Vagina (tissue), 2 donors: ENCODE measurements at regions not wholly inside any gene's neighbourhood (a gene's known extent, or its start where the extent isn't known, plus 50 kb on each side); places are given as distances from the start of the nearest gene placed in this dataset.

ENCODE experiments used
- DNase-seq, 2 donors: peaks; one replicate each; pipeline ENCODE4 v3.0.0-alpha.2; 2017; ENCODE audit errors: extremely low spot score in 2 of 2
- H3K27ac ChIP-seq: fragments of 200-600 bp; sonication (generic); one replicate; pipeline ENCODE4 v1.5.1; 2019
- H3K27me3 ChIP-seq: fragments of 200-600 bp; sonication (generic); one replicate; pipeline ENCODE4 v1.5.1; 2019
- H3K36me3 ChIP-seq, 2 donors: fragments of 200-600 bp; sonication (generic); one replicate each; pipeline ENCODE4 v1.5.1; 2017 to 2019
- H3K4me1 ChIP-seq: fragments of 200-600 bp; sonication (generic); one replicate; pipeline ENCODE4 v1.5.1; 2019
- H3K4me3 ChIP-seq, 2 donors: fragments of 200-600 bp; sonication (generic); 1 replicate in 1 of 2; 2 replicates in 1 of 2; pipeline ENCODE4 v1.5.1; 2016 to 2019
- H3K9me3 ChIP-seq: fragments of 200-600 bp; sonication (generic); one replicate; pipeline ENCODE4 v1.5.1; 2019
- CTCF ChIP-seq, 3 experiments: fragments of 450-650 bp in 2 of 3; fragments of 200-600 bp in 1 of 3; sonication (generic) in 1 of 3; IDR thresholded peaks; one replicate each; pipeline ENCODE4 v1.5.1; 2017 to 2019; ENCODE audit warnings: antibody characterized with exemption in 3 of 3, mild to moderate bottlenecking in 2 of 3, moderate library complexity in 2 of 3
- POLR2A ChIP-seq, 2 donors: fragments of 450-650 bp; IDR thresholded peaks; one replicate each; pipeline ENCODE4 v1.6.1; 2017; ENCODE audit warnings: antibody characterized with exemption in 2 of 2, mild to moderate bottlenecking in 2 of 2, moderate library complexity in 2 of 2
- POLR2AphosphoS5 ChIP-seq, 2 donors: sonication (generic); formaldehyde crosslinking; IDR thresholded peaks; one replicate each; pipeline ENCODE4 v1.9.0; 2017; ENCODE audit warnings: antibody characterized with exemption in 2 of 2, mild to moderate bottlenecking in 2 of 2, low read depth in 1 of 2; ENCODE audit not compliant: insufficient read depth in 1 of 2
- intact Hi-C: fragments of 100-400 bp; cut with DNase I; formaldehyde crosslinking; loops from one replicate; pipeline ENCODE4 v1.15.1; 2023

- no peak for TF ChIP-seq POLR2AphosphoS5 (IDR thresholded peaks at IDR 0.05; ENCODE audit: insufficient read depth in 1 of 2, low read depth in 1 of 2)
- TF ChIP-seq POLR2A (IDR thresholded peaks at IDR 0.05), result no peak
- no peak for TF ChIP-seq CTCF (IDR thresholded peaks at IDR 0.05)
- Histone ChIP-seq H3K4me1 (no peaks in the 10 kb centered on the region), H3K27ac (no peak overlapping the region), H3K9me3 (no peaks in the 10 kb centered on the region), H3K36me3 (no peaks in the 10 kb centered on the region), H3K27me3 (no peaks in the 10 kb centered on the region), H3K4me3 (no peak overlapping the region)
- intact Hi-C loops, result no loop called here
- DNase-seq, result peak in 1 of 2 donors; percentile 37
Observed at GRCh38 chr5:173385832-173386360, 57.7 kb upstream of the STC2 start.

DNA sequence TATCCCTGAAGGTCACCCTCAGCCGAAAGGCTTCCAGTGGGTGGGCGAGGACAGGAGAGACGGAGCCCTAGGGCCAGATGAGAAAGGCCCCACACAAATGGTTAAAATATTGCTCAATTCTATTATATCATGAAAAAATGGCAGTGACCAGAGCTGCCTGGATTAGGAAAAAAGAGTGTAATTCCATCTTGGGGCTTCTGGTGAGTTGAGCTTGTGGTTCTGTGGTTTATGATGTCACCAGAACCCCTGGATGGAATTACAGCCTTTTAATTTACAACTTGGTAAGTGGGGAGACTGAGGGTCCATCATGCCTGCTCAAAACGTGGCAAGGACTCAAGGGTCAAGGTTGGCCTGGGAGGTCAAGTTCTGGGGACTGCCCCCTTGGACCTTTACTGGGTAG is 55.5 kb upstream of the STC2 start:
- H3K9me3 ChIP-seq, result no peaks in the 10 kb centered on the region
- TF ChIP-seq CTCF (IDR thresholded peaks at IDR 0.05), result no peak
- TF ChIP-seq POLR2AphosphoS5 (IDR thresholded peaks at IDR 0.05; ENCODE audit: insufficient read depth in 1 of 2, low read depth in 1 of 2), result no peak
- no peak for TF ChIP-seq POLR2A (IDR thresholded peaks at IDR 0.05)
- DNase-seq, result no peak
- H3K27ac ChIP-seq, result no peak overlapping the region
- intact Hi-C loops, result no loop called here
- H3K27me3 ChIP-seq, result no peaks in the 10 kb centered on the region
- H3K4me1 ChIP-seq, result no peaks in the 10 kb centered on the region
- no peaks in the 10 kb centered on the region for H3K36me3 ChIP-seq
- no peak overlapping the region for H3K4me3 ChIP-seq

GRCh38 chr5:173378727-173379126 is 50.5 kb upstream of the STC2 start:
- H3K4me1 ChIP-seq, result no peaks in the 10 kb centered on the region
- no peak overlapping the region for H3K4me3 ChIP-seq
- no peaks in the 10 kb centered on the region for H3K9me3 ChIP-seq
- DNase-seq, result no peak
- H3K27me3 ChIP-seq, result no peaks in the 10 kb centered on the region
- H3K36me3 ChIP-seq, result no peaks in the 10 kb centered on the region
- TF ChIP-seq CTCF (IDR thresholded peaks at IDR 0.05) (no peak), POLR2A (IDR thresholded peaks at IDR 0.05) (no peak), POLR2AphosphoS5 (IDR thresholded peaks at IDR 0.05; ENCODE audit: insufficient read depth in 1 of 2, low read depth in 1 of 2) (no peak)
- intact Hi-C loops, result no loop called here
- H3K27ac ChIP-seq, result no peak overlapping the region
